Spleen (tissue), 7 donors: ENCODE measurements at regions not wholly inside any gene's neighbourhood (a gene's known extent, or its start where the extent isn't known, plus 50 kb on each side); places are given as distances from the start of the nearest gene placed in this dataset.

ENCODE experiments used
- POLR2A ChIP-seq, 3 donors: fragments of 450-650 bp; IDR thresholded peaks; one replicate each; pipeline ENCODE4 v1.5.1; 2017; ENCODE audit warnings: antibody characterized with exemption in 3 of 3, mild to moderate bottlenecking in 1 of 3
- TF ChIP-seq, protein P1 (sequence below), 11 experiments: fragments of 200-600 bp in 7 of 11; fragments of 450-650 bp in 4 of 11; sonication (generic) in 4 of 11; IDR thresholded peaks in 8 of 11; conservative IDR thresholded peaks in 3 of 11; 1 replicate in 7 of 11; 2 replicates in 4 of 11; pipeline versions ENCODE4 v1.4.0 to v1.8.0; 2016 to 2021; ENCODE audit warnings: antibody characterized with exemption in 11 of 11, inconsistent platforms in 4 of 11, mild to moderate bottlenecking in 1 of 11
- donor health status: DM: no; HTN: no; CAD: no; lungs with moderate emphysema.
- donor health status: DM: no; HTN: no; CAD: no.
- donor health status: DM: no; HTN: no; CAD: no.

DNA sequence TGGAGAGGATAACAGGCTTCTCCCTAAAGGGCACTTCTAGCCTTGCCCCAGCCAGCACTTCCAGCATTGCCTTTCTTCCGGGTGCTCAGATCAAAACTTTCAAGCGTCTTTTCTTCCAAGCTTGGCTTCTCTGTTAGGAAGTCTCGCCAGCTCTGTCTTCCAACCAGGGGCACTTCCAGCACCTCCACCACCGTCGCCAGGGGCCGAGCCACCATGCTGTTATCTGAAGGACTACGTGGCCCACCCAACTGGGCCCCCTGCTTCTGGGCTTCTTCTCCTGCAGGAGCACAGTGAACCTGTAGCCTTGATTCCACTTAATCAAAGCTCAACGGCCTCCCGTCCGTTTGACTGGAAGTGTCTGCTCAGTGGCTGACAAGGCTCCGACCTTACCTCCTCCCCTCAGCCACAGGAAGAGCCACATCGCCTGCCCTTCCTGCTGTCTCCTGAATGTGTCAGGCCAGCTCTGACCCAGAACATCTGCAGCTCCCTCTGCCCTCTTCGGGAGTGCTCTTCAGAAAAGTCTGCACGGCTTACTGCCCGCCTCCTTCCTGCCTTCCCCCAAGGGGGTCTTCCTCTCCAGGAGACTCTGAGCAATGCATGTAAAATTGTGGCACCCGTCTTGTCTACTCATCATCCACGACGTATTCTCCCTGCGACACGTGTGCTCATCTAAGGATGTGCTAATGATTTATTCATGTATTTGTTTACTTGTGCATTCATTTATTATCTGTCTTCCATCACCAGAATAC, 527.0 kb downstream of the CDH26 start:
- TF ChIP-seq, protein P1, sequence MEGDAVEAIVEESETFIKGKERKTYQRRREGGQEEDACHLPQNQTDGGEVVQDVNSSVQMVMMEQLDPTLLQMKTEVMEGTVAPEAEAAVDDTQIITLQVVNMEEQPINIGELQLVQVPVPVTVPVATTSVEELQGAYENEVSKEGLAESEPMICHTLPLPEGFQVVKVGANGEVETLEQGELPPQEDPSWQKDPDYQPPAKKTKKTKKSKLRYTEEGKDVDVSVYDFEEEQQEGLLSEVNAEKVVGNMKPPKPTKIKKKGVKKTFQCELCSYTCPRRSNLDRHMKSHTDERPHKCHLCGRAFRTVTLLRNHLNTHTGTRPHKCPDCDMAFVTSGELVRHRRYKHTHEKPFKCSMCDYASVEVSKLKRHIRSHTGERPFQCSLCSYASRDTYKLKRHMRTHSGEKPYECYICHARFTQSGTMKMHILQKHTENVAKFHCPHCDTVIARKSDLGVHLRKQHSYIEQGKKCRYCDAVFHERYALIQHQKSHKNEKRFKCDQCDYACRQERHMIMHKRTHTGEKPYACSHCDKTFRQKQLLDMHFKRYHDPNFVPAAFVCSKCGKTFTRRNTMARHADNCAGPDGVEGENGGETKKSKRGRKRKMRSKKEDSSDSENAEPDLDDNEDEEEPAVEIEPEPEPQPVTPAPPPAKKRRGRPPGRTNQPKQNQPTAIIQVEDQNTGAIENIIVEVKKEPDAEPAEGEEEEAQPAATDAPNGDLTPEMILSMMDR (IDR thresholded peaks at IDR 0.05 in 8 of 11, conservative IDR thresholded peaks at IDR 0.05 in 3 of 11): no peak
- TF ChIP-seq POLR2A (IDR thresholded peaks at IDR 0.05): no peak
